IPS-18c (cell line): ENCODE measurements at regions not wholly inside any gene's neighbourhood (a gene's known extent, or its start where the extent isn't known, plus 50 kb on each side); places are given as distances from the start of the nearest gene placed in this dataset.

ENCODE experiments used
- H3K4me3 ChIP-seq: 2 replicates; pipeline ENCODE4 v1.7.0; 2013; ENCODE audit warnings: low read depth, mild to moderate bottlenecking, low read length, moderate library complexity; ENCODE audit not compliant: insufficient read depth
- H3K9me3 ChIP-seq: one replicate; pipeline ENCODE4 v1.6.1; 2013; ENCODE audit warnings: mild to moderate bottlenecking, low read length, moderate library complexity; ENCODE audit not compliant: control insufficient read depth, insufficient read depth

- Histone ChIP-seq H3K9me3 (no peaks in the 10 kb centered on the region), H3K4me3 (no peak overlapping the region)
Measured at GRCh38 chr15:46441294-46442062, 806.6 kb downstream of the SQOR start.

- Histone ChIP-seq H3K9me3 (no peaks in the 10 kb centered on the region), H3K4me3 (no peak overlapping the region)
Measured at GRCh38 chr15:46442184-46442583, 807.4 kb downstream of the SQOR start.

- Histone ChIP-seq H3K4me3 (no peak overlapping the region), H3K9me3 (no peaks in the 10 kb centered on the region)
Measured at GRCh38 chr15:46442901-46443590, 808.2 kb downstream of the SQOR start.

- Histone ChIP-seq H3K9me3 (no peaks in the 10 kb centered on the region), H3K4me3 (no peak overlapping the region)
Measured at GRCh38 chr15:46450112-46450809, 815.4 kb downstream of the SQOR start.

GRCh38 chr15:46450810-46451182 is 816.0 kb downstream of the SQOR start:
- no peaks in the 10 kb centered on the region for H3K9me3 ChIP-seq
- no peak overlapping the region for H3K4me3 ChIP-seq

GRCh38 chr15:46452297-46452820 is 817.5 kb downstream of the SQOR start:
- no peak overlapping the region for H3K4me3 ChIP-seq
- no peaks in the 10 kb centered on the region for H3K9me3 ChIP-seq

GRCh38 chr15:46456456-46456855 is 821.6 kb downstream of the SQOR start:
- no peaks in the 10 kb centered on the region for H3K9me3 ChIP-seq
- no peak overlapping the region for H3K4me3 ChIP-seq

- H3K4me3 ChIP-seq, result no peak overlapping the region
- no peaks in the 10 kb centered on the region for H3K9me3 ChIP-seq
Measured at GRCh38 chr15:46460431-46461094, 825.7 kb downstream of the SQOR start.

GRCh38 chr15:46461416-46461815 is 826.6 kb downstream of the SQOR start:
- H3K9me3 ChIP-seq, result no peaks in the 10 kb centered on the region
- no peak overlapping the region for H3K4me3 ChIP-seq

- no peak overlapping the region for H3K4me3 ChIP-seq
- no peaks in the 10 kb centered on the region for H3K9me3 ChIP-seq
Measured at GRCh38 chr15:46467041-46467440, 832.2 kb downstream of the SQOR start.

GRCh38 chr15:46471096-46471495 is 836.3 kb downstream of the SQOR start:
- Histone ChIP-seq H3K4me3 (no peak overlapping the region), H3K9me3 (no peaks in the 10 kb centered on the region)

- Histone ChIP-seq H3K4me3 (no peak overlapping the region), H3K9me3 (no peaks in the 10 kb centered on the region)
Measured at GRCh38 chr15:46489276-46489675, 854.4 kb downstream of the SQOR start.

- H3K9me3 ChIP-seq, result no peaks in the 10 kb centered on the region
Measured at GRCh38 chr15:46496491-46497115, 861.8 kb downstream of the SQOR start.

GRCh38 chr15:46502667-46503066 is 867.8 kb downstream of the SQOR start:
- no peaks in the 10 kb centered on the region for H3K9me3 ChIP-seq
- no peak overlapping the region for H3K4me3 ChIP-seq

More at GRCh38 chr15:46496491-46497115, 861.8 kb downstream of the SQOR start:
- no peak overlapping the region for H3K4me3 ChIP-seq

- H3K9me3 ChIP-seq, result no peaks in the 10 kb centered on the region
Measured at GRCh38 chr15:46518381-46518780, 883.6 kb downstream of the SQOR start.

GRCh38 chr15:46523701-46524100 is 888.9 kb downstream of the SQOR start:
- no peak overlapping the region for H3K4me3 ChIP-seq

More at GRCh38 chr15:46518381-46518780, 883.6 kb downstream of the SQOR start:
- no peak overlapping the region for H3K4me3 ChIP-seq

More at GRCh38 chr15:46523701-46524100, 888.9 kb downstream of the SQOR start:
- H3K9me3 ChIP-seq, result no peaks in the 10 kb centered on the region
